HUES64 (cell line): ENCODE measurements at regions not wholly inside any gene's neighbourhood (a gene's known extent, or its start where the extent isn't known, plus 50 kb on each side); places are given as distances from the start of the nearest gene placed in this dataset.
"Not testable (repeated sequence)": the region's sequence is repeated elsewhere in the genome, so short reads cannot be mapped to it uniquely, and the experiment has no call there.

ENCODE experiments used
- H3K27ac ChIP-seq: 2 replicates; pipeline ENCODE4 v1.7.0; 2013; ENCODE audit warnings: low read depth, low read length, inconsistent platforms
- H3K27me3 ChIP-seq: 2 replicates; pipeline ENCODE4 v1.6.1; 2013; ENCODE audit warnings: mild to moderate bottlenecking, low read length; ENCODE audit not compliant: insufficient read depth
- H3K36me3 ChIP-seq: 2 replicates; pipeline ENCODE4 v1.6.1; 2013; ENCODE audit warnings: mild to moderate bottlenecking, low read length; ENCODE audit not compliant: insufficient read depth
- H3K4me1 ChIP-seq: 2 replicates; pipeline ENCODE4 v1.6.1; 2013; ENCODE audit warnings: mild to moderate bottlenecking, low read length, moderate library complexity; ENCODE audit not compliant: insufficient read depth
- H3K4me3 ChIP-seq: 2 replicates; pipeline ENCODE4 v1.5.1; 2013; ENCODE audit warnings: mild to moderate bottlenecking, low read length, moderate library complexity
- H3K9ac ChIP-seq: 2 replicates; pipeline ENCODE4 v1.6.1; 2013; ENCODE audit warnings: mild to moderate bottlenecking, low read depth, low read length
- H3K9me3 ChIP-seq: 2 replicates; pipeline ENCODE4 v1.6.1; 2013; ENCODE audit warnings: low read depth, low read length; ENCODE audit not compliant: insufficient read depth
- WGBS: fragments of 150-250, 120-280 bp; methylation state at CpG from one replicate; pipeline ENCODE4 v1.1.7; 2013; ENCODE audit warnings: missing lambda C conversion rate; 5-methylcytosine and 5-hydroxymethylcytosine counted together

GRCh38 chr1:70718086-70718630 is 307.1 kb downstream of the CTH start:
- no peaks in the 10 kb centered on the region for H3K9me3 ChIP-seq
- H3K27ac ChIP-seq, result no peak overlapping the region
- 95% methylated on average over 2 of the region's 2 CpGs for WGBS
- H3K4me3 ChIP-seq, result no peak overlapping the region
- H3K27me3 ChIP-seq, result no peaks in the 10 kb centered on the region
- no peaks in the 10 kb centered on the region for H3K36me3 ChIP-seq
- no peaks in the 10 kb centered on the region for H3K4me1 ChIP-seq
- H3K9ac ChIP-seq, result no peak overlapping the region

- WGBS, result 98% methylated on average over 2 of the region's 2 CpGs
- H3K9ac ChIP-seq, result no peak overlapping the region
- H3K27ac ChIP-seq, result no peak overlapping the region
Observed at GRCh38 chr1:70719154-70719553, 308.1 kb downstream of the CTH start.

GRCh38 chr1:70720109-70720508 is 309.0 kb downstream of the CTH start:
- 100% methylated on average over 1 of the region's 1 CpG for WGBS
- H3K4me3 ChIP-seq, result no peak overlapping the region

More at GRCh38 chr1:70719154-70719553, 308.1 kb downstream of the CTH start:
- Histone ChIP-seq H3K4me1 (no peaks in the 10 kb centered on the region), H3K36me3 (no peaks in the 10 kb centered on the region), H3K27me3 (no peaks in the 10 kb centered on the region), H3K9me3 (no peaks in the 10 kb centered on the region), H3K4me3 (no peak overlapping the region)

GRCh38 chr1:70720521-70720920 is 309.5 kb downstream of the CTH start:
- no peak overlapping the region for H3K9ac ChIP-seq
- no CpG with 5 or more reads among the region's 1 CpG for WGBS

More at GRCh38 chr1:70720109-70720508, 309.0 kb downstream of the CTH start:
- no peak overlapping the region for H3K9ac ChIP-seq
- peaks cover 3% of the 10 kb centered on the region for H3K9me3 ChIP-seq
- no peaks in the 10 kb centered on the region for H3K4me1 ChIP-seq
- H3K27me3 ChIP-seq, result no peaks in the 10 kb centered on the region
- no peaks in the 10 kb centered on the region for H3K36me3 ChIP-seq
- H3K27ac ChIP-seq, result no peak overlapping the region

GRCh38 chr1:70727886-70728489 is 316.9 kb downstream of the CTH start:
- Histone ChIP-seq H3K4me1 (no peaks in the 10 kb centered on the region), H3K4me3 (no peak overlapping the region), H3K9me3 (peaks cover 11% of the 10 kb centered on the region), H3K9ac (no peak overlapping the region), H3K27ac (no peak overlapping the region; the same call in 1 of the 2 replicates), H3K36me3 (no peaks in the 10 kb centered on the region), H3K27me3 (no peaks in the 10 kb centered on the region)
- WGBS, result 68% methylated on average over 6 of the region's 6 CpGs

More at GRCh38 chr1:70720521-70720920, 309.5 kb downstream of the CTH start:
- Histone ChIP-seq H3K9me3 (peaks cover 7% of the 10 kb centered on the region), H3K4me1 (no peaks in the 10 kb centered on the region), H3K36me3 (no peaks in the 10 kb centered on the region), H3K4me3 (no peak overlapping the region), H3K27me3 (no peaks in the 10 kb centered on the region), H3K27ac (no peak overlapping the region)

GRCh38 chr1:70736518-70736917 is 311.1 kb downstream of the PTGER3 start:
- not testable (repeated sequence) for H3K4me1 ChIP-seq, H3K9ac ChIP-seq, H3K36me3 ChIP-seq, H3K27me3 ChIP-seq, H3K9me3 ChIP-seq, H3K27ac ChIP-seq, H3K4me3 ChIP-seq
- WGBS, result 91% methylated on average over 1 of the region's 6 CpGs

- no peaks in the 10 kb centered on the region for H3K4me1 ChIP-seq
- WGBS, result 100% methylated on average over 1 of the region's 1 CpG
- H3K9ac ChIP-seq, result no peak overlapping the region
- H3K4me3 ChIP-seq, result no peak overlapping the region
- no peaks in the 10 kb centered on the region for H3K27me3 ChIP-seq
- H3K9me3 ChIP-seq, result no peaks in the 10 kb centered on the region
- H3K27ac ChIP-seq, result no peak overlapping the region
- no peaks in the 10 kb centered on the region for H3K36me3 ChIP-seq
Observed at GRCh38 chr1:70737125-70737524, 310.5 kb downstream of the PTGER3 start.

- H3K4me3 ChIP-seq, result no peak overlapping the region
- WGBS, result 89% methylated on average over 3 of the region's 3 CpGs
- no peaks in the 10 kb centered on the region for H3K4me1 ChIP-seq
- H3K27ac ChIP-seq, result no peak overlapping the region
- H3K27me3 ChIP-seq, result no peaks in the 10 kb centered on the region
- no peaks in the 10 kb centered on the region for H3K9me3 ChIP-seq
- no peaks in the 10 kb centered on the region for H3K36me3 ChIP-seq
- H3K9ac ChIP-seq, result no peak overlapping the region
Observed at GRCh38 chr1:70738624-70739023, 309.0 kb downstream of the PTGER3 start.

- WGBS, result 74% methylated on average over 4 of the region's 4 CpGs
Observed at GRCh38 chr1:70745199-70745598, 302.4 kb downstream of the PTGER3 start.

GRCh38 chr1:70746062-70746461 is 301.6 kb downstream of the PTGER3 start:
- H3K27ac ChIP-seq, H3K9ac ChIP-seq, H3K4me3 ChIP-seq, H3K4me1 ChIP-seq, H3K27me3 ChIP-seq, H3K36me3 ChIP-seq: not testable (repeated sequence)
- WGBS, result 83% methylated on average over 1 of the region's 1 CpG
- peaks cover 13% of the 10 kb centered on the region; the same call in 1 of the 2 replicates for H3K9me3 ChIP-seq

More at GRCh38 chr1:70745199-70745598, 302.4 kb downstream of the PTGER3 start:
- Histone ChIP-seq H3K9me3 (peaks cover 13% of the 10 kb centered on the region; the same call in 1 of the 2 replicates), H3K27ac (no peak overlapping the region), H3K4me3 (no peak overlapping the region), H3K4me1 (no peaks in the 10 kb centered on the region), H3K9ac (no peak overlapping the region), H3K36me3 (no peaks in the 10 kb centered on the region), H3K27me3 (no peaks in the 10 kb centered on the region)

GRCh38 chr1:70747123-70747522 is 300.5 kb downstream of the PTGER3 start:
- not testable (repeated sequence) for H3K27me3 ChIP-seq, H3K9ac ChIP-seq, H3K36me3 ChIP-seq, H3K4me3 ChIP-seq, H3K27ac ChIP-seq, H3K4me1 ChIP-seq
- WGBS, result 82% methylated on average over 1 of the region's 1 CpG
- H3K9me3 ChIP-seq, result peaks cover 13% of the 10 kb centered on the region; the same call in 1 of the 2 replicates
